Loucy (cell line): ENCODE measurements at regions not wholly inside any gene's neighbourhood (a gene's known extent, or its start where the extent isn't known, plus 50 kb on each side); places are given as distances from the start of the nearest gene placed in this dataset.

Experiments
- H2AFZ ChIP-seq: fragments of 200-600 bp; sonication (generic); 2 replicates; pipeline ENCODE4 v1.6.0; 2016; ENCODE audit warnings: antibody characterized with exemption, mild to moderate bottlenecking, low read length, moderate library complexity
- H3F3A ChIP-seq: fragments of 200-600 bp; 2 replicates; pipeline ENCODE4 v1.6.0; 2016; ENCODE audit warnings: antibody characterized with exemption, low read depth, mild to moderate bottlenecking
- H3K27me3 ChIP-seq: fragments of 200-600 bp; sonication (generic); 2 replicates; pipeline ENCODE4 v1.6.1; 2014; ENCODE audit warnings: low read length, mild to moderate bottlenecking; ENCODE audit not compliant: insufficient read depth, poor library complexity, severe bottlenecking
- H3K36me3 ChIP-seq: fragments of 200-600 bp; sonication (generic); 2 replicates; pipeline ENCODE4 v1.6.1; 2016; ENCODE audit warnings: low read length; ENCODE audit not compliant: insufficient read depth
- H3K4me1 ChIP-seq: fragments of 200-600 bp; sonication (generic); 2 replicates; pipeline ENCODE4 v1.5.1; 2014; ENCODE audit warnings: low read length, mild to moderate bottlenecking; ENCODE audit not compliant: insufficient read depth, poor library complexity, severe bottlenecking
- H3K4me2 ChIP-seq: fragments of 200-600 bp; sonication (generic); 2 replicates; pipeline ENCODE4 v1.6.0; 2014; ENCODE audit warnings: antibody characterized with exemption, low read length, low read depth, mild to moderate bottlenecking; ENCODE audit not compliant: poor library complexity, severe bottlenecking
- H3K4me3 ChIP-seq: fragments of 200-600 bp; sonication (generic); 2 replicates; pipeline ENCODE4 v1.5.1; 2014; ENCODE audit warnings: low read length, mild to moderate bottlenecking, mixed read lengths; ENCODE audit not compliant: poor library complexity, severe bottlenecking
- H3K79me2 ChIP-seq: fragments of 200-600 bp; sonication (generic); 2 replicates; pipeline ENCODE4 v1.6.1; 2014; ENCODE audit warnings: low read length; ENCODE audit not compliant: insufficient read depth
- H3K9ac ChIP-seq: fragments of 200-600 bp; sonication (generic); 2 replicates; pipeline ENCODE4 v1.6.0; 2014; ENCODE audit warnings: mild to moderate bottlenecking, low read depth, low read length, moderate library complexity; ENCODE audit not compliant: poor library complexity, severe bottlenecking
- H3K9me2 ChIP-seq: fragments of 200-600 bp; sonication (generic); replicated peaks from 2 replicates; pipeline ENCODE4 v1.6.1; 2016; ENCODE audit warnings: low read depth, low read length, mixed read lengths
- H3K9me3 ChIP-seq: fragments of 200-600 bp; sonication (generic); 2 replicates; pipeline ENCODE4 v1.6.1; 2014; ENCODE audit warnings: mild to moderate bottlenecking, antibody characterized with exemption, low read length, low read depth; ENCODE audit not compliant: insufficient read depth
- H4K20me1 ChIP-seq: fragments of 200-600 bp; sonication (generic); 2 replicates; pipeline ENCODE4 v1.6.0; 2014; ENCODE audit warnings: antibody characterized with exemption, low read length, mild to moderate bottlenecking; ENCODE audit not compliant: insufficient read depth, poor library complexity, severe bottlenecking
- CTCF ChIP-seq: fragments of 200-600 bp; sonication (generic); conservative IDR thresholded peaks from 2 replicates; pipeline ENCODE4 v1.5.1; 2014; ENCODE audit warnings: mild to moderate bottlenecking, antibody characterized with exemption, low read length
- EZH2phosphoT487 ChIP-seq: fragments of 200-600 bp; IDR thresholded peaks from 2 replicates; pipeline ENCODE4 v1.6.1; 2018; ENCODE audit warnings: antibody characterized with exemption, mild to moderate bottlenecking, moderate library complexity, borderline replicate concordance

DNA sequence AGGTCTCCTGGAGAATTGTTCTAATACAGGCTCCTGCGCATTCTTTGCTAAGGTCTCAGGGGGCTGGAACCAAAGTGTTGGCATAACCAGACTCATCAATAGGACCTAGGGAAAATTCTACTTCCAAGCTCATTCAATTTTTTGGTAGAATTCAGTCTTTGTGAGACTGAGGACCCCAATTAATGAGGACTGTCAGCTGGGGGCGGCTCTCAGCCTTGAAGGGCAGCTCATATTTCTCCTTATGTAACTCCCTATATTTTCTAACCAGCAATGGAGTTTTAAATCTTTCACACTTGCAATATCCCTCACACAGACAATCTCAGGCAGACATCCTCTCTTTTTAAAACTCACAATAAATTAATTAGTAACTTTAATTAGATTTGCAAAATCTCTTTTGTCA lies 476.4 kb upstream of the LRFN5 start:
- Histone ChIP-seq H3K36me3 (no peaks in the 10 kb centered on the region), H3K27me3 (no peaks in the 10 kb centered on the region), H3F3A (no peaks in the 10 kb centered on the region), H3K9me3 (no peaks in the 10 kb centered on the region), H3K9me2 (no peaks in the 10 kb centered on the region), H3K9ac (no peak overlapping the region), H3K4me2 (no peak overlapping the region), H3K79me2 (no peaks in the 10 kb centered on the region), H3K4me1 (no peaks in the 10 kb centered on the region), H3K4me3 (no peak overlapping the region), H2AFZ (no peak overlapping the region), H4K20me1 (no peaks in the 10 kb centered on the region)
- TF ChIP-seq EZH2phosphoT487 (no peak), CTCF (no peak)

- no peak overlapping the region for H3K4me2 ChIP-seq
- no peak overlapping the region for H3K9ac ChIP-seq
- TF ChIP-seq CTCF, result no peak
- no peak for TF ChIP-seq EZH2phosphoT487
- no peaks in the 10 kb centered on the region for H3K79me2 ChIP-seq
- no peak overlapping the region for H3K4me3 ChIP-seq
- H3K4me1 ChIP-seq, result no peaks in the 10 kb centered on the region
- no peaks in the 10 kb centered on the region for H3K27me3 ChIP-seq
- H3K36me3 ChIP-seq, result no peaks in the 10 kb centered on the region
- H3K9me2 ChIP-seq, result no peaks in the 10 kb centered on the region
- H4K20me1 ChIP-seq, result no peaks in the 10 kb centered on the region
- no peak overlapping the region for H2AFZ ChIP-seq
- no peaks in the 10 kb centered on the region for H3F3A ChIP-seq
- H3K9me3 ChIP-seq, result no peaks in the 10 kb centered on the region
Observed at GRCh38 chr14:41120402-41120801, 486.3 kb upstream of the LRFN5 start.

GRCh38 chr14:41096131-41096530 lies 510.5 kb upstream of the LRFN5 start:
- no peak overlapping the region for H3K4me3 ChIP-seq
- no peak overlapping the region for H3K9ac ChIP-seq
- H3K79me2 ChIP-seq, result no peaks in the 10 kb centered on the region
- H3K9me2 ChIP-seq, result no peaks in the 10 kb centered on the region
- no peak overlapping the region for H3K4me2 ChIP-seq
- H2AFZ ChIP-seq, result no peak overlapping the region
- no peaks in the 10 kb centered on the region for H3K9me3 ChIP-seq
- H3K36me3 ChIP-seq, result no peaks in the 10 kb centered on the region
- H3F3A ChIP-seq, result no peaks in the 10 kb centered on the region
- H3K4me1 ChIP-seq, result no peaks in the 10 kb centered on the region
- H3K27me3 ChIP-seq, result no peaks in the 10 kb centered on the region
- no peaks in the 10 kb centered on the region for H4K20me1 ChIP-seq
- TF ChIP-seq CTCF, result no peak
- TF ChIP-seq EZH2phosphoT487, result no peak
